ENCODE measurements at regions not wholly inside any gene's neighbourhood (a gene's known extent, or its start where the extent isn't known, plus 50 kb on each side); places are given as distances from the start of the nearest gene placed in this dataset.

GRCh38 chr10:130808243-130808642 lies 503.3 kb downstream of the TCERG1L start:
- no peak for ATAC-seq (ENCODE audit: low FRiP score in 2 of 2)
- no peak for DNase-seq
- no peak overlapping the region for H3K27ac ChIP-seq
- WGBS, 2 donors, result 49 to 73% methylated on average over 3 to 5 of the region's 5 CpGs
- H3K36me3 ChIP-seq, result no peaks in the 10 kb centered on the region
- H3K4me1 ChIP-seq, result no peaks in the 10 kb centered on the region
- H3K4me3 ChIP-seq, result no peak overlapping the region
- H3K27me3 ChIP-seq, result no peaks in the 10 kb centered on the region
- no peak for TF ChIP-seq POLR2AphosphoS5 (IDR thresholded peaks at IDR 0.05)
- TF ChIP-seq EP300 (IDR thresholded peaks at IDR 0.05), result no peak
- TF ChIP-seq POLR2A (IDR thresholded peaks at IDR 0.05), result no peak
- no peak for TF ChIP-seq CTCF (IDR thresholded peaks at IDR 0.05)
- no peaks in the 10 kb centered on the region for H3K9me3 ChIP-seq

- Histone ChIP-seq H3K4me1 (no peaks in the 10 kb centered on the region), H3K27ac (no peak overlapping the region), H3K27me3 (no peaks in the 10 kb centered on the region), H3K9me3 (no peaks in the 10 kb centered on the region), H3K36me3 (no peaks in the 10 kb centered on the region), H3K4me3 (no peak overlapping the region)
- TF ChIP-seq POLR2AphosphoS5 (IDR thresholded peaks at IDR 0.05) (no peak), EP300 (IDR thresholded peaks at IDR 0.05) (no peak), CTCF (IDR thresholded peaks at IDR 0.05) (no peak), POLR2A (IDR thresholded peaks at IDR 0.05) (no peak)
- 69 to 70% methylated on average over 3 to 4 of the region's 4 CpGs for WGBS, 2 donors
- DNase-seq (no peak), ATAC-seq (ENCODE audit: low FRiP score in 2 of 2) (no peak)
Measured at GRCh38 chr10:130808686-130809085, 502.8 kb downstream of the TCERG1L start.

- Histone ChIP-seq H3K4me1 (no peaks in the 10 kb centered on the region), H3K9me3 (no peaks in the 10 kb centered on the region), H3K27ac (no peak overlapping the region), H3K4me3 (no peak overlapping the region), H3K27me3 (no peaks in the 10 kb centered on the region), H3K36me3 (no peaks in the 10 kb centered on the region)
- TF ChIP-seq CTCF (IDR thresholded peaks at IDR 0.05), result no peak
- no peak for TF ChIP-seq EP300 (IDR thresholded peaks at IDR 0.05)
- no peak for TF ChIP-seq POLR2AphosphoS5 (IDR thresholded peaks at IDR 0.05)
- no peak for TF ChIP-seq POLR2A (IDR thresholded peaks at IDR 0.05)
- DNase-seq (no peak), ATAC-seq (ENCODE audit: low FRiP score in 2 of 2) (no peak)
- WGBS, 2 donors, result 74 to 76% methylated on average over 7 to 9 of the region's 9 CpGs
Measured at GRCh38 chr10:130809181-130809580, 502.3 kb downstream of the TCERG1L start.

- DNase-seq (peak in 1 of 2 donors; percentile 46), ATAC-seq (ENCODE audit: low FRiP score in 2 of 2) (peak in 1 of 2 donors; percentile 5)
- Histone ChIP-seq H3K9me3 (no peaks in the 10 kb centered on the region), H3K27ac (no peak overlapping the region), H3K4me3 (no peak overlapping the region), H3K27me3 (no peaks in the 10 kb centered on the region), H3K36me3 (no peaks in the 10 kb centered on the region), H3K4me1 (no peaks in the 10 kb centered on the region)
- WGBS, 2 donors, result 68 to 73% methylated on average over 12 to 22 of the region's 22 CpGs
- TF ChIP-seq POLR2AphosphoS5 (IDR thresholded peaks at IDR 0.05), result no peak
- TF ChIP-seq CTCF (IDR thresholded peaks at IDR 0.05), result no peak
- TF ChIP-seq POLR2A (IDR thresholded peaks at IDR 0.05), result no peak
- TF ChIP-seq EP300 (IDR thresholded peaks at IDR 0.05), result no peak
Measured at GRCh38 chr10:130809761-130810515, 501.6 kb downstream of the TCERG1L start.

GRCh38 chr10:130810856-130811255 lies 500.7 kb downstream of the TCERG1L start:
- TF ChIP-seq POLR2A (IDR thresholded peaks at IDR 0.05), result no peak
- TF ChIP-seq CTCF (IDR thresholded peaks at IDR 0.05), result no peak
- TF ChIP-seq POLR2AphosphoS5 (IDR thresholded peaks at IDR 0.05), result no peak
- no peak for TF ChIP-seq EP300 (IDR thresholded peaks at IDR 0.05)
- no peak overlapping the region for H3K4me3 ChIP-seq
- no peak overlapping the region for H3K27ac ChIP-seq
- DNase-seq (no peak), ATAC-seq (ENCODE audit: low FRiP score in 2 of 2) (no peak)
- H3K36me3 ChIP-seq, result no peaks in the 10 kb centered on the region
- no peaks in the 10 kb centered on the region for H3K9me3 ChIP-seq
- no peaks in the 10 kb centered on the region for H3K27me3 ChIP-seq
- H3K4me1 ChIP-seq, result no peaks in the 10 kb centered on the region
- 83 to 85% methylated on average over 5 to 14 of the region's 14 CpGs for WGBS, 2 donors
